ENCODE measurements at regions not wholly inside any gene's neighbourhood (a gene's known extent, or its start where the extent isn't known, plus 50 kb on each side); places are given as distances from the start of the nearest gene placed in this dataset.

- DNase-seq (ENCODE audit: insufficient read length, low spot score) (no peak), FAIRE-seq (no peak)
- no peak for TF ChIP-seq CTCF (IDR thresholded peaks at IDR 0.05; ENCODE audit: insufficient read depth, missing control alignments)
Observed at GRCh38 chr16:86121374-86122010, 222.5 kb downstream of the IRF8 start.

GRCh38 chr16:86122681-86123342 is 223.8 kb downstream of the IRF8 start:
- DNase-seq (ENCODE audit: insufficient read length, low spot score) (no peak), FAIRE-seq (no peak)
- TF ChIP-seq CTCF (IDR thresholded peaks at IDR 0.05; ENCODE audit: insufficient read depth, missing control alignments): no peak

- no peak for FAIRE-seq
- no peak for TF ChIP-seq CTCF (IDR thresholded peaks at IDR 0.05; ENCODE audit: insufficient read depth, missing control alignments)
- no peak for DNase-seq (ENCODE audit: insufficient read length, low spot score)
Observed at GRCh38 chr16:86124321-86124720, 225.4 kb downstream of the IRF8 start.

- FAIRE-seq (no peak), DNase-seq (ENCODE audit: insufficient read length, low spot score) (no peak)
- no peak for TF ChIP-seq CTCF (IDR thresholded peaks at IDR 0.05; ENCODE audit: insufficient read depth, missing control alignments)
Observed at GRCh38 chr16:86126891-86127290, 227.9 kb downstream of the IRF8 start.

GRCh38 chr16:86127366-86127765 is 228.4 kb downstream of the IRF8 start:
- no peak for FAIRE-seq
- TF ChIP-seq CTCF (IDR thresholded peaks at IDR 0.05; ENCODE audit: insufficient read depth, missing control alignments): no peak
- DNase-seq (ENCODE audit: insufficient read length, low spot score): no peak

GRCh38 chr16:86128246-86128645 is 229.3 kb downstream of the IRF8 start:
- no peak for FAIRE-seq
- no peak for DNase-seq (ENCODE audit: insufficient read length, low spot score)
- no peak for TF ChIP-seq CTCF (IDR thresholded peaks at IDR 0.05; ENCODE audit: insufficient read depth, missing control alignments)

GRCh38 chr16:86129541-86129940 is 230.6 kb downstream of the IRF8 start:
- no peak for TF ChIP-seq CTCF (IDR thresholded peaks at IDR 0.05; ENCODE audit: insufficient read depth, missing control alignments)
- FAIRE-seq (no peak), DNase-seq (ENCODE audit: insufficient read length, low spot score) (no peak)
